ENCODE measurements at regions not wholly inside any gene's neighbourhood (a gene's known extent, or its start where the extent isn't known, plus 50 kb on each side); places are given as distances from the start of the nearest gene placed in this dataset.

GRCh38 chr6:23265270-23265669, 695.9 kb downstream of the HDGFL1 start:
- no peak for TF ChIP-seq POLR2AphosphoS5 (IDR thresholded peaks at IDR 0.05)
- TF ChIP-seq, protein P1, sequence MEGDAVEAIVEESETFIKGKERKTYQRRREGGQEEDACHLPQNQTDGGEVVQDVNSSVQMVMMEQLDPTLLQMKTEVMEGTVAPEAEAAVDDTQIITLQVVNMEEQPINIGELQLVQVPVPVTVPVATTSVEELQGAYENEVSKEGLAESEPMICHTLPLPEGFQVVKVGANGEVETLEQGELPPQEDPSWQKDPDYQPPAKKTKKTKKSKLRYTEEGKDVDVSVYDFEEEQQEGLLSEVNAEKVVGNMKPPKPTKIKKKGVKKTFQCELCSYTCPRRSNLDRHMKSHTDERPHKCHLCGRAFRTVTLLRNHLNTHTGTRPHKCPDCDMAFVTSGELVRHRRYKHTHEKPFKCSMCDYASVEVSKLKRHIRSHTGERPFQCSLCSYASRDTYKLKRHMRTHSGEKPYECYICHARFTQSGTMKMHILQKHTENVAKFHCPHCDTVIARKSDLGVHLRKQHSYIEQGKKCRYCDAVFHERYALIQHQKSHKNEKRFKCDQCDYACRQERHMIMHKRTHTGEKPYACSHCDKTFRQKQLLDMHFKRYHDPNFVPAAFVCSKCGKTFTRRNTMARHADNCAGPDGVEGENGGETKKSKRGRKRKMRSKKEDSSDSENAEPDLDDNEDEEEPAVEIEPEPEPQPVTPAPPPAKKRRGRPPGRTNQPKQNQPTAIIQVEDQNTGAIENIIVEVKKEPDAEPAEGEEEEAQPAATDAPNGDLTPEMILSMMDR (IDR thresholded peaks at IDR 0.05): no peak

All from sigmoid colon (tissue), 4 donors.